H1 (cell line): ENCODE measurements at regions not wholly inside any gene's neighbourhood (a gene's known extent, or its start where the extent isn't known, plus 50 kb on each side); places are given as distances from the start of the nearest gene placed in this dataset.

Experiments
- CTCF ChIA-PET: fragments of 300-600 bp; sonication (Branson Sonifier 250); formaldehyde crosslinking; loops from one replicate; lab custom pipeline; 2021; ENCODE audit not compliant: partially characterized antibody; lab: Charles Lee
- POLR2A ChIA-PET: fragments of 300-600 bp; sonication (Branson Sonifier 250); formaldehyde crosslinking; loops from one replicate; lab custom pipeline; 2021; ENCODE audit warnings: inconsistent platforms; ENCODE audit not compliant: partially characterized antibody; lab: Charles Lee
- DNase-seq, 2 experiments: peaks; one replicate each; pipeline versions ENCODE4 v3.0.0 to v3.0.0-alpha.2; 2010 to 2022; ENCODE audit warnings: low spot score in 2 of 2, low read depth in 1 of 2, mixed read lengths in 1 of 2
- FAIRE-seq: peaks from 2 replicates; lab custom pipeline; 2011; peaks lifted over from hg19 to GRCh38; lab: Jason Lieb, UNC
- H2AFZ ChIP-seq: 2 replicates; pipeline ENCODE4 v1.8.1; 2012; ENCODE audit warnings: low read length, inconsistent platforms
- H2AK5ac ChIP-seq: 2 replicates; pipeline ENCODE4 v1.6.1; 2013; ENCODE audit warnings: low read depth, low read length
- H2BK120ac ChIP-seq: replicated peaks from 2 replicates; pipeline ENCODE3; 2013; ENCODE audit warnings: low read depth, low read length, inconsistent platforms
- H2BK12ac ChIP-seq: 2 replicates; pipeline ENCODE4 v1.6.1; 2013; ENCODE audit warnings: low read depth, low read length
- H2BK15ac ChIP-seq: 2 replicates; pipeline ENCODE4 v1.6.1; 2013; ENCODE audit warnings: low read length
- H2BK20ac ChIP-seq: 2 replicates; pipeline ENCODE4 v1.6.1; 2013; ENCODE audit warnings: low read length
- H2BK5ac ChIP-seq: 2 replicates; pipeline ENCODE4 v1.6.1; 2013; ENCODE audit warnings: low read depth, low read length
- H3K14ac ChIP-seq: 2 replicates; pipeline ENCODE4 v1.6.1; 2013; ENCODE audit warnings: inconsistent platforms; ENCODE audit not compliant: insufficient read length
- H3K18ac ChIP-seq: 2 replicates; pipeline ENCODE4 v1.6.1; 2013; ENCODE audit warnings: low read length; ENCODE audit errors: extremely low read depth
- H3K23ac ChIP-seq: 2 replicates; pipeline ENCODE4 v1.6.1; 2013; ENCODE audit warnings: inconsistent platforms; ENCODE audit not compliant: insufficient read length
- H3K23me2 ChIP-seq: 2 replicates; pipeline ENCODE4 v1.6.1; 2013; ENCODE audit warnings: low read depth, low read length
- H3K27ac ChIP-seq: 2 replicates; pipeline ENCODE4 v1.6.1; 2011; ENCODE audit warnings: low read depth, low read length, inconsistent platforms
- H3K27me3 ChIP-seq, 4 experiments: replicated peaks in 1 of 4; 1 replicate in 1 of 4; 2 replicates in 3 of 4; pipeline versions ENCODE4 v1.6.1 to v1.8.1; 2011 to 2013; ENCODE audit warnings: low read length in 3 of 4, mild to moderate bottlenecking in 3 of 4, inconsistent platforms in 2 of 4, mixed read lengths in 2 of 4, moderate library complexity in 1 of 4; ENCODE audit not compliant: control insufficient read depth in 3 of 4, insufficient read depth in 3 of 4; ENCODE audit errors: extremely low read depth in 1 of 4
- H3K36me3 ChIP-seq, 4 experiments: 2 replicates each; pipeline versions ENCODE4 v1.6.1 to v1.8.1; 2011 to 2013; ENCODE audit warnings: mild to moderate bottlenecking in 4 of 4, low read length in 3 of 4, moderate library complexity in 2 of 4, control low read depth in 1 of 4, inconsistent platforms in 1 of 4; ENCODE audit not compliant: insufficient read depth in 4 of 4, control insufficient read depth in 2 of 4
- H3K4ac ChIP-seq: replicated peaks from 2 replicates; pipeline ENCODE3; 2013; ENCODE audit warnings: low read length, low read depth, mixed read lengths, inconsistent platforms; ENCODE audit not compliant: insufficient read length
- H3K4me1 ChIP-seq, 4 experiments: replicated peaks in 1 of 4; 1 replicate in 1 of 4; 2 replicates in 3 of 4; pipeline versions ENCODE4 v1.6.1 to v1.8.1; 2011 to 2013; ENCODE audit warnings: low read length in 3 of 4, inconsistent platforms in 2 of 4, mixed read lengths in 1 of 4; ENCODE audit not compliant: insufficient read depth in 4 of 4, control insufficient read depth in 3 of 4
- H3K4me2 ChIP-seq, 2 experiments: 2 replicates each; pipeline versions ENCODE4 v1.6.1 to v1.8.1; 2011 to 2013; ENCODE audit warnings: low read depth in 2 of 2, low read length in 2 of 2, control low read depth in 1 of 2, inconsistent platforms in 1 of 2, mild to moderate bottlenecking in 1 of 2; ENCODE audit not compliant: insufficient read depth in 1 of 2
- H3K4me3 ChIP-seq, 4 experiments: fragments of 200-600, 300-600 bp in 1 of 4; sonication (generic), shearing (Covaris generic), sonication (Bioruptor Twin) in 1 of 4; 2 replicates each; pipeline versions ENCODE4 v1.5.1 to v1.8.1; 2011 to 2016; ENCODE audit warnings: low read length in 4 of 4, low read depth in 3 of 4, control low read depth in 2 of 4, inconsistent platforms in 2 of 4, mild to moderate bottlenecking in 2 of 4, mixed read lengths in 1 of 4, moderate library complexity in 1 of 4; ENCODE audit not compliant: insufficient read depth in 2 of 4; ENCODE audit errors: extremely low read depth in 1 of 4
- H3K56ac ChIP-seq: replicated peaks from 2 replicates; pipeline ENCODE3; 2013; ENCODE audit warnings: low read depth, mild to moderate bottlenecking, mixed read lengths, low read length, inconsistent platforms; ENCODE audit not compliant: insufficient read length
- H3K79me1 ChIP-seq: 2 replicates; pipeline ENCODE4 v1.6.1; 2013; ENCODE audit warnings: low read depth, low read length, control low read depth
- H3K79me2 ChIP-seq, 2 experiments: 2 replicates each; pipeline versions ENCODE4 v1.6.1 to v1.8.1; 2012 to 2013; ENCODE audit warnings: low read length in 2 of 2, mild to moderate bottlenecking in 2 of 2, inconsistent platforms in 1 of 2; ENCODE audit not compliant: insufficient read depth in 2 of 2, control insufficient read depth in 1 of 2
- H3K9ac ChIP-seq, 4 experiments: replicated peaks in 1 of 4; 1 replicate in 1 of 4; 2 replicates in 3 of 4; pipeline versions ENCODE4 v1.6.1 to v1.8.1; 2011 to 2013; ENCODE audit warnings: low read depth in 3 of 4, low read length in 3 of 4, control low read depth in 2 of 4, mild to moderate bottlenecking in 2 of 4, moderate library complexity in 2 of 4, inconsistent platforms in 1 of 4; ENCODE audit errors: extremely low read depth in 1 of 4
- H3K9me3 ChIP-seq, 2 experiments: 2 replicates each; pipeline versions ENCODE4 v1.6.1 to v1.8.1; 2012 to 2013; ENCODE audit warnings: mild to moderate bottlenecking in 2 of 2, moderate library complexity in 2 of 2, control low read depth in 1 of 2, inconsistent platforms in 1 of 2, low read depth in 1 of 2, low read length in 1 of 2, mixed read lengths in 1 of 2; ENCODE audit not compliant: insufficient read depth in 2 of 2
- H4K20me1 ChIP-seq, 2 experiments: replicated peaks in 1 of 2; 2 replicates each; pipeline versions ENCODE3 to v1.8.1; 2011 to 2013; ENCODE audit warnings: inconsistent platforms in 2 of 2, low read length in 2 of 2, mild to moderate bottlenecking in 1 of 2; ENCODE audit not compliant: insufficient read depth in 2 of 2, control insufficient read depth in 1 of 2
- H4K5ac ChIP-seq: 2 replicates; pipeline ENCODE4 v1.6.1; 2013; ENCODE audit warnings: low read length, low read depth, mixed read lengths, inconsistent platforms; ENCODE audit not compliant: insufficient read length
- H4K8ac ChIP-seq: 2 replicates; pipeline ENCODE4 v1.8.0; 2013; ENCODE audit warnings: mild to moderate bottlenecking, moderate library complexity, low read length, inconsistent platforms; ENCODE audit not compliant: insufficient read depth; ENCODE audit errors: extremely low read depth
- H4K91ac ChIP-seq: replicated peaks from 2 replicates; pipeline ENCODE3; 2013; ENCODE audit warnings: low read length, mixed read lengths, inconsistent platforms; ENCODE audit not compliant: insufficient read length
- CREB1 ChIP-seq: IDR thresholded peaks from 2 replicates; pipeline ENCODE4 v1.6.1; 2012; ENCODE audit warnings: inconsistent platforms
- KDM1A ChIP-seq: fragments of 200-600, 300-600 bp; sonication (generic); IDR thresholded peaks from 2 replicates; pipeline ENCODE4 v1.7.1; 2016; ENCODE audit warnings: mild to moderate bottlenecking, low read length, borderline replicate concordance
- NANOG ChIP-seq: IDR thresholded peaks from 2 replicates; pipeline ENCODE4 v1.6.1; 2011; ENCODE audit warnings: low read length, low read depth, mild to moderate bottlenecking, inconsistent platforms; ENCODE audit not compliant: insufficient read depth, poor library complexity, severe bottlenecking
- RXRA ChIP-seq: IDR thresholded peaks from 2 replicates; pipeline ENCODE4 v1.6.1; 2011; ENCODE audit warnings: low read depth, mild to moderate bottlenecking, low read length, moderate library complexity; ENCODE audit not compliant: insufficient read depth
- WGBS, 2 experiments: shearing (Covaris generic) in 1 of 2; methylation state at CpG; one replicate each; pipeline versions ENCODE4 v1.1.6 to v1.1.7; 2013 to 2015; ENCODE audit warnings: low lambda C conversion rate in 2 of 2, mixed read lengths in 2 of 2, inconsistent platforms in 1 of 2, low coverage in 1 of 2, missing lambda C conversion rate in 1 of 2; ENCODE audit not compliant: insufficient replicate concordance in 2 of 2, insufficient coverage in 1 of 2, insufficient read length in 1 of 2; ENCODE audit errors: extremely low coverage in 1 of 2, missing lambda C conversion rate in 1 of 2; 5-methylcytosine and 5-hydroxymethylcytosine counted together

DNA sequence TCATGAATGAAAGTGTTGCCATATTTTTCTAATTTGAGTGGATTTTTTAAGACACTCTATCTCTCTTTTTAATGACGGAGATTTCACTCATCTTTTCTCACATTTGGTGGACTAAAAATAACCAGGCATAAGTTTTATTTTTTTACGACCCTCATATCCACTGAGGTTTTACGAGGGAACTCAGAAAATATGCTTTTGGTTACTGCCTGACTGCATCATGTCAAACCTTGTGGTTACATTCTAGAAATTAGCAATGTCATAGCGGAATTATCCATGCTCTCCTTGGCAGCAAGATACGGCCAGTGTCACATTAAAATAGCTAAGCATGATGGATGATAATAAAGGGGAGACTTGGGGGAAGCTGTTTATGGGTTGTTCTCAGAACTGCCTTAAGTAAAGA, 428.6 kb upstream of the FSHR start:
- no peak overlapping the region for H3K14ac ChIP-seq
- H3K9ac ChIP-seq = no peak overlapping the region
- no peak overlapping the region for H2BK20ac ChIP-seq
- no peaks in the 10 kb centered on the region for H3K27me3 ChIP-seq
- no peaks in the 10 kb centered on the region for H3K9me3 ChIP-seq
- no peak overlapping the region for H3K4ac ChIP-seq
- no peaks in the 10 kb centered on the region for H3K79me1 ChIP-seq
- H2BK5ac ChIP-seq = no peak overlapping the region
- DNase-seq (no peak), FAIRE-seq (no peak)
- H3K27ac ChIP-seq = no peak overlapping the region
- no peaks in the 10 kb centered on the region for H4K20me1 ChIP-seq
- CTCF ChIA-PET = no interaction called here
- no peak overlapping the region for H3K4me3 ChIP-seq
- H3K18ac ChIP-seq = no peak overlapping the region
- no peak overlapping the region for H2BK12ac ChIP-seq
- H3K4me2 ChIP-seq = no peak overlapping the region
- H3K36me3 ChIP-seq = no peaks in the 10 kb centered on the region
- H3K4me1 ChIP-seq = no peaks in the 10 kb centered on the region
- no peak overlapping the region for H2BK15ac ChIP-seq
- no peak overlapping the region for H3K56ac ChIP-seq
- no peaks in the 10 kb centered on the region for H3K79me2 ChIP-seq
- no peak for TF ChIP-seq CREB1
- no peak for TF ChIP-seq KDM1A
- TF ChIP-seq RXRA = no peak
- TF ChIP-seq NANOG = no peak
- H2AK5ac ChIP-seq = no peak overlapping the region
- POLR2A ChIA-PET = no interaction called here
- H4K91ac ChIP-seq = no peak overlapping the region
- H3K23me2 ChIP-seq = no peaks in the 10 kb centered on the region
- H4K5ac ChIP-seq = no peak overlapping the region
- H4K8ac ChIP-seq = no peak overlapping the region
- no peak overlapping the region for H2BK120ac ChIP-seq
- WGBS, 2 experiments = 93% methylated on average over 5 of the region's 5 CpGs; no CpG with 5 or more reads in 1 of the 2 experiments
- no peak overlapping the region for H2AFZ ChIP-seq
- no peak overlapping the region for H3K23ac ChIP-seq
